LNCAP (cell line): ENCODE measurements at regions not wholly inside any gene's neighbourhood (a gene's known extent, or its start where the extent isn't known, plus 50 kb on each side); places are given as distances from the start of the nearest gene placed in this dataset.

Experiments
- TF ChIP-seq, protein P1 (sequence below): fragments of 450-650 bp; IDR thresholded peaks from 2 replicates; pipeline ENCODE4 v1.5.1; 2017; ENCODE audit warnings: mild to moderate bottlenecking

DNA sequence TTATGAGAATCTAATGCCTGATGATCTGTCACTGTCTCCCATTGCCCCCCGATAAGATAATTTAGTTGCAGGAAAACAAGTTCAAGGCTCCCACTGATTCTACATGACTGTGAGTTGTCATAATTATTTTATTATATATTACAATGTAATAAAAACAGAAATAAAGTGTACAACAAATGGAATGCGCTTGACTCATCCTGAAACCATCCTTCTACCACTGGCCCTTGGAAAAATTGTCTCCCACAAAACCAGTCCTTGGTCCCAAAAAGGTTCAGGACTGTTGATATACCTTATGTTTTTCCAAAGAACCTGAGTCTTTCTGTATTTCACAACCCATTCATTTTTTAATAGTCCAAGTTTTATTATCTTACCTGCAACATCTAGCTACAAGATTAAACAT is 403.5 kb downstream of the TAF11L14 start:
- TF ChIP-seq, protein P1, sequence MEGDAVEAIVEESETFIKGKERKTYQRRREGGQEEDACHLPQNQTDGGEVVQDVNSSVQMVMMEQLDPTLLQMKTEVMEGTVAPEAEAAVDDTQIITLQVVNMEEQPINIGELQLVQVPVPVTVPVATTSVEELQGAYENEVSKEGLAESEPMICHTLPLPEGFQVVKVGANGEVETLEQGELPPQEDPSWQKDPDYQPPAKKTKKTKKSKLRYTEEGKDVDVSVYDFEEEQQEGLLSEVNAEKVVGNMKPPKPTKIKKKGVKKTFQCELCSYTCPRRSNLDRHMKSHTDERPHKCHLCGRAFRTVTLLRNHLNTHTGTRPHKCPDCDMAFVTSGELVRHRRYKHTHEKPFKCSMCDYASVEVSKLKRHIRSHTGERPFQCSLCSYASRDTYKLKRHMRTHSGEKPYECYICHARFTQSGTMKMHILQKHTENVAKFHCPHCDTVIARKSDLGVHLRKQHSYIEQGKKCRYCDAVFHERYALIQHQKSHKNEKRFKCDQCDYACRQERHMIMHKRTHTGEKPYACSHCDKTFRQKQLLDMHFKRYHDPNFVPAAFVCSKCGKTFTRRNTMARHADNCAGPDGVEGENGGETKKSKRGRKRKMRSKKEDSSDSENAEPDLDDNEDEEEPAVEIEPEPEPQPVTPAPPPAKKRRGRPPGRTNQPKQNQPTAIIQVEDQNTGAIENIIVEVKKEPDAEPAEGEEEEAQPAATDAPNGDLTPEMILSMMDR = no peak

GRCh38 chr5:18043344-18043743 is 409.1 kb downstream of the TAF11L14 start:
- TF ChIP-seq, protein P1 = no peak

GRCh38 chr5:18048449-18048848 is 414.2 kb downstream of the TAF11L14 start:
- TF ChIP-seq, protein P1 = no peak

DNA sequence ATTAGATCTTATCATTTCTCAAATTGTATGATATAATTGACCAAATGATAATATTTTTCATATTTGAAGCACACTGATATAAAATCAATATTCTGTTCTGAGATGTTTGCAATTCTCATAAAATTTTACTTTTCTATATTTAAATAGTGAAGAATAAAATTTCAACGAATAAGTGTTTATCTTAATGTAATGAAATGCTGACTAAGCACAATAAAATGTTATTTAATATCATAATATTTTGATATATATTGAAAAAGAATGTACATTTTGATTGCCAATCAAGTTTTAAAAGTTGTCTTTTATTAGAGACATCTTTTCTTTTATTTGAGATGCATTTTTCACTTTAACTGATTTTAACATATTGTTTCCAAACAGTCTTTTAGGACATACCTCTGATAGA is 416.1 kb downstream of the TAF11L14 start:
- TF ChIP-seq, protein P1 = no peak

DNA sequence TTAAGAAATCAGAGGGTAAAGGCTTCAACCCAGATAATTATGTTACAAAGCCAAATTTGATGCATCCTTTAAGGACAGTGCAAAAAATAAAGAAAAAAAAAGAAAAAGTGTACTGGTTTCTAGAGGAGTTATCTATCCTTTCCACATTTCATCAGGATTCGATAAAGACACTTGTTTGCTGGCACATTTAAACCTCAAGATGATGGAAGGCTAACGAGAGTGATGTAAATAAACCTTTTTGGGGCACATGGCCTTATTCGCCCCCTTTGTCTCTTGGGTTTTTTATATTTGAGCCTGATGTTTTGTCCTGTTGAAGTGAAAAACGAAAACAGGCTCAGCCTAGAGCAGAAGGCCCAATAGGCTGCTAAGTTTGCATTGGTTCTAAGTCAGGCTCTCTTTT is 416.5 kb downstream of the TAF11L14 start:
- TF ChIP-seq, protein P1 = no peak

GRCh38 chr5:18051953-18052352 is 417.7 kb downstream of the TAF11L14 start:
- TF ChIP-seq, protein P1 = no peak

DNA sequence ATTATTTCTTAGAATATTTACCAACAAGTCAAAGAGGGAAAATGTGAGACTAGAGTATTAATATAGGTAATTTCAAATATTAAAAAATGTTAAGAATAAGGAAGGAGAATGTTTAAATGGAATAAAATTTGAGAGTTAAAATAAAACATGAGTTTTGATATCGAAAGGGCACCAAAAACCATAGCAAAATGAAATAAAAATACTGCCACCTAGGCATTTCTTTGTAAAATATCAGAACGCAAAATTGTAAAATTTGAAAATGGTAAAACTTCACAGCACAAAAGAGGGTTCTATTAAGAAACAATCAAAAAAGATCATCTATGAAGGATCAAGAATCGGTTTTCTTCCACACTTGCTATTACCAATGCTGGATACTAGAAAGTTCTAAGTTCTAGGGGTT is 418.3 kb downstream of the TAF11L14 start:
- TF ChIP-seq, protein P1 = no peak

DNA sequence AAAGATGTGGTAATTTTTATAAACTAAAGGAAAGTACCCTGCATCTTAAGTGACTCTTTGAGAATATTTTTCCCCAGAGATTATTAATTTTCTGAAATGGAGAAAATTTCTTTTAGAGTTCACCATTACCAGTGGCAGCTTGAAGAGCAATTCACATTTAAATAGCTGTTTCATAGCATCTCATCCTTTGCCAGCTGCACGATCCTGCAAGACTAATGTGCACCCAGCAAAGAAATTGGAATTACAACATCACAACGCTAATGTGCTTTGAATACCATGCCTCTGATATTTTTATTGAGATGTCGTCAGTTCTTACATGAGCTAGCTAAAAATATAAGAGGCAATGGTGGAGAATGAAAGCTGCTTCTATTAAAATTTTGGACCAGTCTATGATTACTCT is 423.5 kb downstream of the TAF11L14 start:
- TF ChIP-seq, protein P1 = no peak
